MM.1S (cell line): ENCODE measurements at regions not wholly inside any gene's neighbourhood (a gene's known extent, or its start where the extent isn't known, plus 50 kb on each side); places are given as distances from the start of the nearest gene placed in this dataset.

Experiments used
- EZH2 ChIP-seq: fragments of 300-600 bp; sonication (generic); optimal IDR thresholded peaks from 2 replicates; pipeline ENCODE3; 2017; ENCODE audit warnings: low read depth, mild to moderate bottlenecking, antibody characterized with exemption, low read length, mixed read lengths
- TF ChIP-seq, protein P1 (sequence below): fragments of 300-600 bp; sonication (generic); IDR thresholded peaks from 2 replicates; pipeline ENCODE4 v1.5.1; 2016; ENCODE audit warnings: antibody characterized with exemption, low read length, mixed read lengths

DNA sequence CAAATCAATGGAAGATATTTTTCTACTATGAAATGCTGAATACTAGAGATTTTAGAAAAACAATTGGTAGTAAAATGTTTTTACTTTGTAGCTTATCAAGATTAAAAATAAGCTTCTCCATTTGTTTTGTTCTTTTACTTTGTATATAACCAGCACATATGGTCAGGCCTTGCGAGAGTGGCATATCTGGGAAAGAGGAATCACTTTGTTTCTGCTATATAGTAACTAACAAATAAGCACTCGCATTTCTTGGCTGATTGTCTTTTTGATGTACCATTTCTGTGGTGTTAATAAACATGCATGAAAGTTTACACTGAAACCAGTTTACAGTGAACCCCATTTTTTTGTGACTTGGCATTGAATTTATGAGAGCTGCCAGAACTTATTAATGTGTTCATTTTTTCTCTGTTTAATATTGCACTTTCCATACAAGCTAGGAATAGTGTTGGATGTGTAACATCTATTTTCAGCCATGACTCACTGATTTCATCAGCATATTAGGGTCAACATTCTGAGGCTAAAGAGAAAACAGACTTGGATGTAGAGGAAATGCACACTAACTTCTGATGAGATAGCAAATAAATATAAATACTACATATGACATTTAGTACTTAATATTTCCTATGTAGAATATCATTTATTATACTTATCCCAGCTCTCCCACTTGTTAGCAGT lies 635.5 kb downstream of the KCNH5 start:
- TF ChIP-seq, protein P1, sequence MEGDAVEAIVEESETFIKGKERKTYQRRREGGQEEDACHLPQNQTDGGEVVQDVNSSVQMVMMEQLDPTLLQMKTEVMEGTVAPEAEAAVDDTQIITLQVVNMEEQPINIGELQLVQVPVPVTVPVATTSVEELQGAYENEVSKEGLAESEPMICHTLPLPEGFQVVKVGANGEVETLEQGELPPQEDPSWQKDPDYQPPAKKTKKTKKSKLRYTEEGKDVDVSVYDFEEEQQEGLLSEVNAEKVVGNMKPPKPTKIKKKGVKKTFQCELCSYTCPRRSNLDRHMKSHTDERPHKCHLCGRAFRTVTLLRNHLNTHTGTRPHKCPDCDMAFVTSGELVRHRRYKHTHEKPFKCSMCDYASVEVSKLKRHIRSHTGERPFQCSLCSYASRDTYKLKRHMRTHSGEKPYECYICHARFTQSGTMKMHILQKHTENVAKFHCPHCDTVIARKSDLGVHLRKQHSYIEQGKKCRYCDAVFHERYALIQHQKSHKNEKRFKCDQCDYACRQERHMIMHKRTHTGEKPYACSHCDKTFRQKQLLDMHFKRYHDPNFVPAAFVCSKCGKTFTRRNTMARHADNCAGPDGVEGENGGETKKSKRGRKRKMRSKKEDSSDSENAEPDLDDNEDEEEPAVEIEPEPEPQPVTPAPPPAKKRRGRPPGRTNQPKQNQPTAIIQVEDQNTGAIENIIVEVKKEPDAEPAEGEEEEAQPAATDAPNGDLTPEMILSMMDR, result no peak
- TF ChIP-seq EZH2, result no peak
